BJ (cell line): ENCODE measurements at regions not wholly inside any gene's neighbourhood (a gene's known extent, or its start where the extent isn't known, plus 50 kb on each side); places are given as distances from the start of the nearest gene placed in this dataset.

Experiments used
- CTCF ChIA-PET: fragments of 350-600 bp; formaldehyde crosslinking; extraction: SDS; loops from one replicate; lab custom pipeline; 2021; ENCODE audit warnings: antibody characterized with exemption, inconsistent platforms; lab: Yijun Ruan, JAX
- POLR2A ChIA-PET: fragments of 300-600 bp; sonication (Branson Sonifier 250); formaldehyde crosslinking; extraction: SDS; loops from one replicate; lab custom pipeline; 2021; ENCODE audit warnings: antibody characterized with exemption; lab: Charles Lee
- DNase-seq: peaks from one replicate; pipeline ENCODE4 v3.0.0-alpha.2; 2011; ENCODE audit warnings: low read depth
- H3K27me3 ChIP-seq: 2 replicates; pipeline ENCODE4 v1.6.0; 2011; ENCODE audit warnings: low read length; ENCODE audit not compliant: control insufficient read depth, insufficient read depth
- H3K36me3 ChIP-seq: 2 replicates; pipeline ENCODE4 v1.5.1; 2011; ENCODE audit warnings: low read length; ENCODE audit not compliant: control insufficient read depth, insufficient read depth
- H3K4me3 ChIP-seq: 2 replicates; pipeline ENCODE4 v1.5.1; 2011; ENCODE audit warnings: low read depth, mild to moderate bottlenecking, control low read depth, low read length
- CTCF ChIP-seq: IDR thresholded peaks from 2 replicates; pipeline ENCODE4 v1.5.1; 2011; ENCODE audit warnings: low read depth, mild to moderate bottlenecking, control low read depth, inconsistent platforms, low read length, moderate library complexity; ENCODE audit not compliant: insufficient read depth

GRCh38 chr3:40930131-40930538, 269.2 kb upstream of the CTNNB1 start:
- ChIA-PET POLR2A (no interaction called here), CTCF (no interaction called here)
- Histone ChIP-seq H3K27me3 (no peaks in the 10 kb centered on the region), H3K36me3 (no peaks in the 10 kb centered on the region), H3K4me3 (no peak overlapping the region)
- no peak for TF ChIP-seq CTCF
- DNase-seq = no peak

- Histone ChIP-seq H3K4me3 (no peak overlapping the region), H3K36me3 (no peaks in the 10 kb centered on the region), H3K27me3 (no peaks in the 10 kb centered on the region)
- CTCF ChIA-PET = no interaction called here
- TF ChIP-seq CTCF = no peak
- POLR2A ChIA-PET = no interaction called here
- no peak for DNase-seq
Observed at GRCh38 chr3:40930756-40931155, 268.5 kb upstream of the CTNNB1 start.

GRCh38 chr3:40938591-40938990, 260.7 kb upstream of the CTNNB1 start:
- TF ChIP-seq CTCF = no peak
- Histone ChIP-seq H3K4me3 (no peak overlapping the region), H3K36me3 (no peaks in the 10 kb centered on the region), H3K27me3 (no peaks in the 10 kb centered on the region)
- no peak for DNase-seq
- ChIA-PET POLR2A (no interaction called here), CTCF (no interaction called here)

GRCh38 chr3:40939030-40939740, 260.1 kb upstream of the CTNNB1 start:
- ChIA-PET CTCF (interaction anchor here (1.1 kb wide), 1 partner anchor 56 kb away, joined by 3 read pairs; no protein-coding TSS in a partner anchor), POLR2A (no interaction called here)
- no peaks in the 10 kb centered on the region for H3K27me3 ChIP-seq
- no peaks in the 10 kb centered on the region for H3K36me3 ChIP-seq
- no peak for TF ChIP-seq CTCF
- no peak for DNase-seq
- H3K4me3 ChIP-seq = no peak overlapping the region

- TF ChIP-seq CTCF = no peak
- H3K27me3 ChIP-seq = no peaks in the 10 kb centered on the region
- no peak overlapping the region for H3K4me3 ChIP-seq
- no peak for DNase-seq
- H3K36me3 ChIP-seq = no peaks in the 10 kb centered on the region
- POLR2A ChIA-PET = no interaction called here
- CTCF ChIA-PET = interaction anchor here (1.1 kb wide), 1 partner anchor 55 kb away, joined by 3 read pairs; no protein-coding TSS in a partner anchor
Observed at GRCh38 chr3:40939741-40940130, 259.6 kb upstream of the CTNNB1 start.
